DMS114 treated with DMSO at 0.1 percent for 48 hours (cell line): ENCODE measurements at regions not wholly inside any gene's neighbourhood (a gene's known extent, or its start where the extent isn't known, plus 50 kb on each side); places are given as distances from the start of the nearest gene placed in this dataset.
A peak's percentile ranks its signal among the peaks of the same experiment; 100 is the strongest.
"Not testable (repeated sequence)": the region's sequence is repeated elsewhere in the genome, so short reads cannot be mapped to it uniquely, and the experiment has no call there.

Experiments used
- DNase-seq: peaks from one replicate; lab custom pipeline; 2025; ENCODE audit not compliant: unreplicated experiment; lab: John Stamatoyannopoulos, UW

DNA sequence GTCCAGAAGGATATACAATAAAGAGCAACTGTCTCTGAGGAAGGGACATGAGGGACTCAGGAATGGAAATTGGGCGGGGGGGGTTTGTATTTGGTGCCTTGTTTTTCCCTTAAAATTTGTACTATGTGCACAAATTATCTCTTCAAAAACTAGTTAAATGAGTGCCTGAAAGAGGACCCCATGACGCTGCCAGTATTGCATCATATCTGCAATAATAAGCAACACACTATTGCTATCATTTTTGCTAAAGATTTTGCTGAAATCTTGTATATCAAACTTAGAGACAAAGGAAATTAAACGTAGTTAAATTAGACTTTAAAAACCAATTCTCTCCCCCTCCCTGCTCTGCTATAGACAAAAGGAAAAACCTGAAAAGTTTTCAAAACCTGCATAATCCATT lies 89.7 kb upstream of the SLC30A5 start:
- no peak for DNase-seq

DNA sequence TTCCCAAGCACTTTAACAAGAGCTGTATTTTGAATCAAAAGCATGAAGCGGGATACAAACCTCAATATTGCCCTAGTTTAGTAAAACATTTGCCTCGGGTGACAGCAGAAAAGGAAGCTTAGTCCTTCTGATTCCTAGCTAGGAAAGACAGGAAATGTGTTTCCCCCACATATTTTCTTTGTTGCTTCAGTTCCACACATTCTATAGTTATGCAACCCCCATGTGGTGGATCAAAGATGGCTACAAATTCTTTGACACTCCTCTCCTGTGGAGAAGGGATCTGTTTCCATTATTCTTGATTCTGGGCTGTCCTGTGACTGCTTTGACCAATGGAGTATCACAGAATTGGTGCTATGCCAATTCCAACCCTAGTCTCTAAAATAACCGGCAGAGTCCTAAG lies 89.1 kb upstream of the SLC30A5 start:
- no peak for DNase-seq

DNA sequence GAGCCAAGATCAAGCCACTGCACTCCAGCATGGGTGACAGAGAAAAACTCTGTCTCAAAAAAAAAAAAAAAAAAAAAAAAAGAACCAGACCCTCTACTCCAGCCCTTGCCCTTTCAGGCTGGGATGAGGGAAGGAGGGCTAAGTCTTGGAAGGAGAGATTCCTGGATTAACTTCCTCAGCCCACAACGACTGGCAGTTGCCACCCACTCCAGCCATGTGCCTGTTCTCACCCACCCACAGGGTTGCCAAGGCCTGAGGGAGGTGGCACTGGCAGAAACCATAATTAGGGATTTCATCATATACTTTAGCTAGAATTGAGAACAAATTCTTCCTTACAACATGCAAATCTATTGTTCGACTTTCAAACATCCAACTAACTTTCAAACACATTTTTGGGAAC lies 87.8 kb upstream of the SLC30A5 start:
- no peak for DNase-seq

DNA sequence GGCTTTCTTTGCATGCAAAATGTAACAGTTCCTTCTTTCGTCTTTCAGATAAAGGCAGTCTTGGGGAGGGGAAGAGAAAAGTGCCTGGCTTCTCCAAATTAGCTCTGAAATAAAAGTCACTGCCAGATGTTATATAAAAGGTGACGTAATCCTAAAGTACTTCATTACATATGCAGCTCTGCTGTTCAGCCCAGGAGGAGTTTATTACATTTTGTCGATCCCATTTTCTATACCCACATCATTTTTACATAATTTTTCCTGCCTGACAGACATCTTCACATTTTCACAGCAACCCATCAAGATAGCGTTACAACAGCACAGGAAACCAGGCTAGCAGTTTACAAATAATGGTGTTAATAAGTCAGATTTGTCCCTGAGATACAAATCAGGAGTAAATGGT lies 86.7 kb upstream of the SLC30A5 start:
- no peak for DNase-seq

DNA sequence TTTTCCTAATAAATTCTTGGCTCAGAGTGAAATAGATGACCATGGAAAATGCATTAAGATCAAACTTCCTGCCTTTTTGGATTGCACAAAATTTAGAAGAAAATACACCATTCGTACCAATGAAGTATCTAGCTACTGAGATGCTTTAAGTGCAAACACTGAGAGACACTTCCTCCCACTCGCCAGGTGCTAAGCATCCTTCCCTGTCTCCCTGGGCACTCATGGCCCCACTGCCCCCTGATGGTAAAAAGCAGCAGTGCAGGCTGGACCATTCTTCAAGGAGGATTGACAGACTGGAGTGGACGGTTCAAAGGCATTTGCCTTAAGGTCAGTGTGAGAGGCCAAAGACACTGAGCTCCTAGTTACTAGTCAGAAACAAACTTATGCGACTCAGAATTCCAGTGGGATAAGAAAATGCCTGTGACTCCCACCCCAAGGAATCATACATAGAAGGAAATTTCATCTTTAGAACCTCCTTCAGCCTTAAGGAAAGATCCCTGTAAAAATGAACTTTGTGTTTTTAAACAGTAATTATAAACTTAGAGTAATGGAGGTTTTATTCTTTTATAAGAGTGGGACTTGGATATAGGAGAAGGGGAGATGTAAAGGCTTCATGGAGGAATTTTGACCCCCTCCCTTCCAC lies 86.0 kb upstream of the SLC30A5 start:
- DNase-seq: no peak

DNA sequence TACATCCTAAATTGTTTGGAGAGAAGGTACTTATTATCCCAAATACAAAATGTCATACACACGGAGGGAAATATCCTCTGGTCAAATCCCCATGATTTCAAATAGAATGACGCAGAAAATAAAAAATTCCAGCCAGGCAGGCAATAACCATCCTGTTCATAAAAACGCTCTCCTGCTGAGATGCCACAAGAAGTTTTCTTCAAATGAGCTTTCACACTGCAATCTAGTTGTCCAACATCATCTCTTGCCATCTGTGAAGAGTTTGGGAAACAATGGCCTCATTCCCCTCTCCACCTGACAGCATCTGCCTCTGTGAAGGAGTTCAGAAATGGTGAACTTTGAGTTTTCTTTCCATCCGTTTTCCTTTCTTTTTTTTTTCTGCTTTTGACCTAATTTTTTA lies 83.3 kb upstream of the SLC30A5 start:
- DNase-seq: no peak

DNA sequence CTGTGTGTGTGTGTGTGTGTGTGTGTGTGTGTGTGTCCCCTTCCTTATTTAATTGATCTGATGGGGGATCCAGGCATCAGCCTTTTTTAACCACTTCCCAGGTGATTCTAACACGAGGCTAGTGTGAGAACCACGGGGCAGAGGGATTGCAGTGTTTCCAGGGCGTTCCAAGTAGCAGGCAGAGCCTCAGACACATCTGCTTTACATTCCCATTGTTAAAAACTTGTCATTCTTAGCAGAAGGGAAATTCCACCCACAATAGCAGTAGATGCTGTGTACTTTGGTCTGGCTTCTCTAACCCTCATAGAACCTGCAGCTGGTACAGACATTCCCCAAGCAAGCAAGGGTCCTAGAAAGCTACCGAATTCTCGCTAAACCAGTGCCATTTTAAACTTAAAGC lies 81.9 kb upstream of the SLC30A5 start:
- no peak for DNase-seq

DNA sequence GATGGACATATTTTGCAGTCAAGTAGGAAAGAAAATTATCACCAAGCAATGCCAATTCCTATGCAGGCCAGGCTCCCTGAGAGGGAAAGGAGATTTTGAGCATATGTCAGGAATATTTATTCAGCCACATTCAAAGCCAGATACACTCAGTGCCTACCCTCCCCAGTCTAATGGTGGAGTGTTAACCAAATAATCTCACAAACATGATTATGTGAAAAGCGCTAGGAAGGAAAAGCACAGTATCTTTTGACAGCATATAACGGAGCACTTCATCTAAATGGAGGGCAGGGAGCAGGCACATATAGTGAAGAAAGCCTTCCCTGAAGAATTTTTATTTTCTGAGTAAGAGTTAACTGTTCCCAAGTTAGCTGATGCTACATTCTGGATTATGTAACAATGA lies 80.3 kb upstream of the SLC30A5 start:
- peak; percentile 37 for DNase-seq

DNA sequence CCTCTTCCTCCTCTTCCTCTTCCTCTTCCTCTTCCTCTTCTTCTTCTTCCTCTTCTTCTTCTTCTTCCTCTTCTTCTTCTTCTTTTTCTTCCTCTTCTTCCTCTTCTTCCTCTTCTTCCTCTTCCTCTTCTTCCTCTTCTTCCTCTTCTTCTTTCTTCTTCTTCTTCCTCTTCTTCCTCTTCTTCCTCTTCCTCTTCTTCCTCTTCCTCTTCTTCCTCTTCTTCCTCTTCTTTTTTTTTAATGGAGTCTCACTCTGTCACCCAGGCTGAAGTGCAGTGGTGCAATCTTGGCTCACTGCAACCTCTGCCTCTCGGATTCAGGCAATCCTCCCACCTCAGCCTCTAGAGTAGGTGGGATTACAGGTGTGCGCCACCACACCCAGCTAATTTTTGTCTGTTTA lies 79.8 kb upstream of the SLC30A5 start:
- not testable (repeated sequence) for DNase-seq

DNA sequence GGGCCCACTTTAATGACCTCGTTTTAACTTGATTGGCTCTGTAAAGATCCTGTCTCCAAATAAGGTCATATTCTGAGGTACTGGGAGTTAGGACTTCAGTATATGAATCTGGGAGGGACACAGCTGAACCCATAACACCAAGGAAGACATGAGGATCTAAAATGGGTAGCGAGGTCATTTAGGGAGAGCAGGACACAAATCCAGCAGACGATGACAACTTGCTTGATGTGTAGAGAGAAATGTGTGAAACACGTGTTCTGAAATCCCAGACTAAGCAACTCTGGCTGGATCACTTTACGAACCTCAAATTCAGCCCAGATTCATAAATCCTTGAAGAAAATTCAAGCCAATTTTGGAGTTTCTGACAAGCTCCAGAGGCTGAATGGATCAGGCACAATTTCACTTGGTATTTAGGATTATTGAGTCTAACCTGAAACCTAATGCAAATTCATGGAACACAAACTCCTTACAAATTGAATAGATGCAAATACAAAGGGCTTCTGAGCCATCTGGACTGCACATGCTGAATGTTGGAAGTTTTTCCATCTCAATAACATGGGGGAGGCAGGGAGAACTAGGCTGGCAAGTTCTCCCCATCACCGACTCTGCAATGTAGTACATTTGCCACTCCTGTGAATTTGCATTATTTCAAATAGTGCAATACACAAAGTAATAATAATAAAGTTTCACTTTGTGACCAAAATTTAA lies 74.0 kb upstream of the SLC30A5 start:
- no peak for DNase-seq

DNA sequence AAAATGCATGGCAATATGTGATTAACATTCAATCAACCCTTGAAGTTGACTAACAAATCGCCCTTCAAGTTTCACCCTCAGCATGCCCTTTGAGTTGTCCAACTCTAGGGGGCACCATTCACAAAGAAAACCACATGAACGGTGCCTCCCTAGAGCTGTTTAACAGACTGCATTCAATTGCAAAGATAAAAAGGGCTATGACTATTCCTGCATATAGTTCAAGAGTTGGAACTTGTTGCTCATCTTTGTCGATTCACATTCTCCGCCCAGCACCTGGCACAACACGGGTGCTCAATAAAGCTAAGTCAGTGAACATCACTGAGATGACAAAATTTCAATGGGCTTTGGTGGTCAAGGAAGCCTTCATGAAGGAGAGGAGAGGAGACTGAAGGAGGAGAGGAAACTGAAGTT lies 69.6 kb upstream of the SLC30A5 start:
- DNase-seq: no peak

DNA sequence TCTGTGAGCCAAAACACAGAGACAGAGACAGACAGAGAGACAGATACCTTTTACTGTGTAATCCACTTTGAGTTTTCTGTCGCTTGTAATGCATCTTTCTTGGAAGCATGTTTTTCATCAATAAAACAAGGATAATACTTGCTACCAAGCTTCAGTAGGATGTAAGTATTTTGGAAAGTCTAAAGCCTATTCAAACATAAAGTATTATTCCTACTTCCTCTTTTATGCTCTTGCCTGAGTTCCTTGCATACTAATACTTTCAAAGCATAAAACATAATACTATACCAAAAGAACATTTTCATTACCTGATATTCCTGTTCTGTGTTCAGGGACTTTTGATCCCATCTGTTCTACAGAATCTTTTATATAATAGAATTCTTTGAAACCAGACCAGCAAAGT lies 64.5 kb upstream of the SLC30A5 start:
- DNase-seq: no peak

DNA sequence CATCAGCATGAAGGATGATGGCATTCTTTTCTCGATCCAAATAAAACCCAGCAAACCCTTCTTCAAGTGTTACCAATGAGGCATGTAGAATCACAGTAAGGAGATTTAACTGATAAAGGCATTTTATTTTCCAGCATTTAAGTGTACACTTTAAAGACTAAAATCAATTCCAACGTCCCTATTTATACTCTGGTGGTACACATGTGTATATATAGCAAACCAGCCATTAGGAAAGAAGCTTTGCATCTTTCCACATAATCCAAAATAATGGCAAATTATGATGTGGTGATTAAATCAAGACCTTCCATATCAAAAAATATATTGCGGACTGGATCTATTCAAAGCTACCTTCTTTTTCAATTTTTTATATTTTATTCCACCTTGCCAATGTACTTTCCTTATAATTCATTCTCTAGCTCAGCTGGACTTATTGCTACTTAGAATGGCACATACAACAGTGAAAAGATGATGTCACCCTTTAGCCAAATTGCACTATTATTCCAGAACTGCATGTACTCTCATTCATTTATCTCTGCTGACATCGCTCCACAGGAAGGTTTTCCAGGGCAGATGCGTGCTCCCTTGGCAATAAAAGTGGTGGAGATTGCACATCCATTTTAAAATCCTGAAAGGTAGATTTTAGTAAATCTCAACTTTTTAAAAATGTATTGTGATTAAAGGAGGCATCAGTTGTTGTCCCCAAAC lies 63.3 kb upstream of the SLC30A5 start:
- DNase-seq: no peak

DNA sequence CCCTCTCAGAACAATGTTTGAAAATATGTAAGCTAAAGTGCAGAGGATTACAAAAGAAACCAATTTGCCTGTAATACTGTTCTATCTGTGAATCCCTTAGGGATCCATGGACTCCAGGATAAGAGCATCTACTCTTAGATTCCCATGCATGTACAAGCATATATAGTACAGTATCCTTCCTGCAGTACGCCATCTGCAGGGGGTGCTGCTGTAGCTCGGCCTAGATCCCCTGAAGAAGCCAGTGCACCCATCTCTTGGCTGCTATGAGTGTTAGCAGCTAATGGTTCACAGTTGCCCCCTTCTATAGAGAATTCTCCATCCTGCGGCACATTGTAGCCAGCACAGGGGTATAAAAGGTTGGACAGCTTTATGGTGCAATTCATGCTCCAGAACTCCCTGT lies 61.8 kb upstream of the SLC30A5 start:
- no peak for DNase-seq

DNA sequence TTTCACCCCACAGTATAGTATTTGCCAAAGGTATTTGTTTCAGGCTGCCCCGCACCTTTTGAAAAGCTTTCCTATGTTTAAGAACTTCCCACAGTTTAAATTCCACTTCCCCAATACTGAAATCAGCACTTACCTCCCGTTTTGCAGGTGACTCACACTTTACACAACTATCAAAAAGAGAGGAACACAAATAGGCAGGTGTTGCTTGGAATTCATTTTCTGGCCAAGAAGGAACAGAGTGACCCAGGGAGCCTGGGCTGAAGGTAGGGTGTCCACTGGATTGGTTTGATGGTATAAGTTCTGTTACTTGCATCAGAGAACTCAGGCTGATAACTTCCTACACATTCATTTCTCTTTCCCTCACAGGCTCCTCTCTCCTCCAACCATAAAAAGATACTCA lies 60.1 kb upstream of the SLC30A5 start:
- no peak for DNase-seq

DNA sequence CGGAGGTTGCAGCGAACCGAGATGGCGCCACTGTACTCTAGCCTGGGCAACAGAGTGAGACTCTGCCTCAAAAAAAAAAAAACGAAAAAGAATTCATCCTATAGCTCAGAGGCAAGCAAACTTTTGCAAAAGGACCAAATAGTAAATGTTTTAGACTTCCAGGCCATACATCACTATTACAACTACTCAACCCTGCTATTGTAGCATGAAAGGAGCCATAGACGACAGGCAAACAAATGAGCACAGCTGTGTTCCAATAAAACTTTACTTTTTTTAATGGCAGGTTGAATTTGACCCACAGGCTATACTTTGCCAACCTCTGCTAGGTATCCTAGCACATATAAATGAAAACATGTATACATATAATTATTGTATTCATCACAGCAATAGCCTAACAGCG lies 58.9 kb upstream of the SLC30A5 start:
- no peak for DNase-seq

DNA sequence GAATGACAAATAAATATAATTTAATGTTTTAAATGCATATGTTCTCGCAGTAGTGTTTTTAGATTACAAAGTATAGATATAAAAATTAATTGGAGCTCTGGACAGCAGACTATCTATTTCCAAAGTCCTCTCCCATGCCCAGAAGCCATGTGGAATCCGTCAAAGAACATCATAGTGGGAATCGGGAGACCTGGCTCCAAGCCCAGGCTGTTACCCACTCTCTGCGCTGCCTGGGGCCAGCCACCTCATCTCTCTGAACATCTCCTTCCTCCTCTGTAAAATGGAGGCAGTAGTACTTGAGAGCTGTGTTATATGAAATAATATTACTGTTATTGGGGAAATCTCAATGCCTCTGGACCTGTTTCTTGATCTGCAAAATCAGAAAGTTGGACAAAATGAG lies 58.1 kb upstream of the SLC30A5 start:
- no peak for DNase-seq

DNA sequence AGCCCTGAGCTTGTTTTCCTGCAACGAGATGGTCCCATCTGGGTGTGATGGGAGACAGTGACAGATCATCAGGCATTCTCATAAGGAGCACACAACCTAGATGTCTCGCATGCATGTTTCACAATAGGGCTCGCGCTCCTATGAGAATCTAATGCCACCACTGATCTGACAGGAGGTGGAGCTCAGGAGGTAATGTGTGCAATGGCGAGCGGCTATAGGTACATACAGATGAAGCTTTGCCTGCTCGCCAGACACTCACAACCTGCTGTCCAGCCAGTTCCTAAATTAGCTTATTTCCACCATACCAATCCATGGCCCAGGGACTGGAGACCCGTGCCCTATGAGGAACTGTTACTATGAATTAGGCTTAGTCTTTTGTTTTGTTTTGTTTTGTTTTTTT lies 55.3 kb upstream of the SLC30A5 start:
- no peak for DNase-seq

DNA sequence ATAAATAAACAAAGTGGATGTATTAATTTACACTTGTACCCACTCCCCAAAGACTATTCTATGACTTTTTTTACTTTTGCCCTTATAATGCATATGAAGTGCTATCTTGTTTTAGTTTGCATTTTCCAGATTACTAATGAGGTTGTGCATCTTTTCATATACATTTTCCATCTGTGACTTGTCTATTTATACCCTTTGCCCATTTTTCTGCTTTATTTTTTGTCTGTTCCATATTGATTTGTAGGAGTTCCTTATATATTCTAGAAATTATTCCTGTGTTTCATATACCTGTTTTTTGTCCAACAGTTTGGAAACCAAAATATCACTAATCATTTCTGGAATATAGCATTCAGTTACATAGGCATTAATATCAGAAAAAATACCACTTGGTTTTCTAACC lies 54.0 kb upstream of the SLC30A5 start:
- DNase-seq: no peak

DNA sequence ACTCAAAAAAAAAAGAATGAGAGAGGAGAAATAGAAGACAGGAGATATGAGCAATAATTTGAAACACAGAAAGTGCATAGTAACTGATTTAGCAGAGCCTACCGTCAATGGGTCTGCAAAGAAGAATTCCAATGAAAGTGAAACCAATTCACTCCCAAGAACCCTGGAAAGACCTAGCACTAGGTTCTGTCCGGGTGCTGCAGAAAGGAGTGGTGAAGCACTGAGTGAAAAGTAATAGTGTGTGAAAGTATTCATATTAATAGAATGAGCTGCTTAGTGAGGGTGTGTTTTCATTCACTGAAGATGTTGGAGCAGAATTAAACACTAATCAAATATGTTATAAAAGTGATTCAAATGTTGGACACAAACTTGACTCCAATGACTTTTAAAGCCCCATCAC lies 51.3 kb upstream of the SLC30A5 start:
- DNase-seq: no peak

DNA sequence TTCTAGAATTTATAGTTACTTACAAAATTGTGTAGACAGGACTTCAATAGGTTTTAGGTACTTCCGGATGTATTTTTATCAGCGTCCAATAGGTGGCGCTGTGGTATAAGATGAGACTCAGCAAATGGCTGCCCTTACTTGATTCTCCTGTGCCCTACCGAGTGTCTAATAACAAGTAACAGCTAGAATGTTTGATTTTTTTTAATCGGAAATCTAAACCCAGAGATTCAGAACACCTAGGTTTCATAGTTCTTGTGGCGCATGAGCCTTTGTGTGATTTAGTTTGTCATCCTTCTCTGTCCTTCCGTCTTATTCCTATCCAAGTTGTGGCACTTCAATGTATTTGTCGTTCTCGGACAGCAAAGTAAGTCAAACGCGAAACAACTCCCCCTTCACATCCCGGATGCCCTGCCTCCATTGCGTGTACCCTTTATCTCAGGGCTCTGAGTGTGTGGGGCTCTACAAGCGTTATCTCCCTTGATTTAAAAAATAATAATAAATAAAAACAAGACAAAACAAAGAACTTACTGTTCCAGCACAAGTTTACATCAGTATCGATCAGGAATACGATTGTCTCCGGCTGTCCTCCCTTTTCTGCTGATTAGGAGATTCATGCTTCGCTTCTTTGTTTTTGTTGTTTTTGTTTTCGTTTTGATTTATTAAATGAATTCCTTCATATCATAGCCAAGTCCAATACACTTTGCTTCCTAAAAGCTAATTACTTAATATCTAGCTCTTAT lies 50.7 kb upstream of the SLC30A5 start:
- DNase-seq: peak; percentile 95

DNA sequence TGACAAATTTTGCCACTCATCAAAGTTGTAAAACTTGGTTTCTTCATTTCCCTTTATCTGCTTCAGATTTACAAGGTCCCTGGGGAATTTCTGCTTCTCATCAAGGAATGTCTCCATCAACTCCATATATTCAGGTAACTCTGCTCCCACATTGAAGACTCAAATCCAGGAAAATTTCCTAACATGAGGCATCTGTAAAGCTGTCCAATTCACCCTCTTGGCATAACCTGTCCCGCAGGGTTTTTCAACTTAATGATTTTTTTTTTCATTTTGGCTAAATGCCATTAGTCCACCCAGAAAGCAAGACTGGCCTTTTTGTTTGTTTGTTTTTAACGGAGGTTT lies 50.2 kb upstream of the SLC30A5 start:
- no peak for DNase-seq
